Muscle layer of colon (tissue), 2 donors: ENCODE measurements at regions not wholly inside any gene's neighbourhood (a gene's known extent, or its start where the extent isn't known, plus 50 kb on each side); places are given as distances from the start of the nearest gene placed in this dataset.

Source experiments
- H3K27ac ChIP-seq: one replicate; pipeline ENCODE4 v1.7.0; 2013; ENCODE audit warnings: low read depth, mild to moderate bottlenecking, low read length, moderate library complexity
- H3K27me3 ChIP-seq, 2 donors: one replicate each; pipeline ENCODE4 v1.7.0; 2013; ENCODE audit warnings: low read length in 2 of 2, mild to moderate bottlenecking in 2 of 2; ENCODE audit not compliant: insufficient read depth in 2 of 2, control insufficient read depth in 1 of 2
- H3K36me3 ChIP-seq: one replicate; pipeline ENCODE4 v1.7.0; 2013; ENCODE audit warnings: mild to moderate bottlenecking, low read length; ENCODE audit not compliant: insufficient read depth
- H3K4me1 ChIP-seq: one replicate; pipeline ENCODE4 v1.7.0; 2013; ENCODE audit warnings: mild to moderate bottlenecking, low read length; ENCODE audit not compliant: insufficient read depth
- H3K4me3 ChIP-seq, 2 donors: one replicate each; pipeline ENCODE4 v1.7.0; 2013; ENCODE audit warnings: low read length in 2 of 2, low read depth in 1 of 2, mild to moderate bottlenecking in 1 of 2, moderate library complexity in 1 of 2
- H3K9ac ChIP-seq: one replicate; pipeline ENCODE4 v1.7.0; 2013; ENCODE audit warnings: low read length
- H3K9me3 ChIP-seq: one replicate; pipeline ENCODE4 v1.7.0; 2013; ENCODE audit warnings: mild to moderate bottlenecking, low read length
- donor health status: abdominal sarcoma.
- donor health status: Adenocarcinoma of cecum.

DNA sequence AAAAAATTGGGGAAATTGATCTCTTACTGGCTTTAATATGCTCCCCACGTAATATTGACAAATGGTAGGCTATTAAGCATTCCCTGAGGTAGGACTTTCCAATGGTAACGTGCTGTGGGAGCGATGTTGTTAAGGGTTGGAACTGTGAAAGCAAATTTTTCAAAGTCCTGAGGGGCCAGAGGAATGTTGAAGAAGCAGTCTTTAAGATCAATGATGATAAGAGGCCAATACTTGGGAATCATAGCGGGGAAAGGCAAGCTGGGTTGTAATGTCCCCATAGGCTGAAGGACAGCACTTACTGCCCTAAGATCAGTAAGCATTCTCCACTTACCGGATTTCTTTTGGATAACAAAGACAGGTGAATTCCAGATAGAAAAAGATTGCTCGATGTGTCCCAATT is 69.6 kb upstream of the ARL4D start:
- Histone ChIP-seq H3K9me3 (no peaks in the 10 kb centered on the region), H3K4me3 (no peak overlapping the region), H3K4me1 (peaks cover 6% of the 10 kb centered on the region), H3K27me3 (no peaks in the 10 kb centered on the region), H3K9ac (no peak overlapping the region), H3K36me3 (no peaks in the 10 kb centered on the region), H3K27ac (no peak overlapping the region)

- Histone ChIP-seq H3K36me3 (no peaks in the 10 kb centered on the region), H3K4me1 (peaks cover 1% of the 10 kb centered on the region), H3K9me3 (no peaks in the 10 kb centered on the region), H3K27me3 (no peaks in the 10 kb centered on the region), H3K9ac (no peak overlapping the region), H3K4me3 (no peak overlapping the region), H3K27ac (no peak overlapping the region)
Observed at GRCh38 chr17:43328650-43329049, 70.1 kb upstream of the ARL4D start.

DNA sequence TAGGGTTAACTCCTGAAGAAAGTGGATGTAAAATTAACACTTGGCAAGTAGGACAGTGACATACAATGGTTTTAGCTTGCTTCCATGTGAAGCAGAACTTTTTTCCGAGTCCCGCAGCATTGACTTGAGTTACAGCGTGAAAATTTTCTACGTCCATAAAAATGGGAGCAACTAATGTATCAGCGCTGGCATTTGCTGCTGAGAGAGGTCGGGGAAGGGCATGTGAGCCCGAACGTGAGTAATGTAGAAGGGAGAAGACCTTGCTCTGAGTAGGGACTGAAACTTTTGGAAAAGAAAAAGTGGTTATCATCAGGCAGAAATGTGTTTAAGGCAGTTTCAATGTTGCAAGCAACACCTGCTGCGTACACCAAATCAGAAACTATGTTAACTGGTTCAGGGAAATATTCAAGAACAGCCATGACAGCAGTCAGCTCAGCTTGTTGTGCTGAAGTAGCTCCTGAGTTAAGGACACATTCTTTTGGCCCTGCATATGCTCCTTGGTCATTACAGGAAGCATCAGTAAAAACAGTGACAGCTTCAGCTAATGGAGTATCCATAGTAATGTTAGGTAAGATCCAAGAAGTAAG is 70.9 kb upstream of the ARL4D start:
- H3K4me1 ChIP-seq, result no peaks in the 10 kb centered on the region
- no peak overlapping the region for H3K4me3 ChIP-seq
- H3K27ac ChIP-seq, result no peak overlapping the region
- no peaks in the 10 kb centered on the region for H3K27me3 ChIP-seq
- H3K9ac ChIP-seq, result no peak overlapping the region
- no peaks in the 10 kb centered on the region for H3K9me3 ChIP-seq
- H3K36me3 ChIP-seq, result no peaks in the 10 kb centered on the region

DNA sequence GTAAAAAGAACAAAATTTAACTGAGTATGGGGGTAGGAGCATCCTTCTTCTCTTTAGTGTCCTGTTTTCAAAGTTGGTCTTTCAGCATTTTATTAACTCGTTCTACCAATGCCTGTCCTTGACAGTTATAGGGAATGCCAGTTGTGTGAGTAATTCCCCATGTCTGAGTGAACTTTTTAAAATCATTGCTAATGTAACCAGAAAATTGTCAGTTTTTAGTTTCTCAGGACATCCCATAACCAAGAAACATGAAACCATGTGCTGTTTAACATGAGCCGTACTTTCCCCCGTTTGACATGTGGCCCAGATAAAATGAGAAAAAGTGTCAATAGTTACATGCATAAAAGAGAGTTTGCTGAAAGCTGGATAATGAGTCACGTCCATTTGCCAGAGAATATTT is 71.4 kb upstream of the ARL4D start:
- Histone ChIP-seq H3K36me3 (no peaks in the 10 kb centered on the region), H3K27me3 (no peaks in the 10 kb centered on the region), H3K4me1 (no peaks in the 10 kb centered on the region), H3K27ac (no peak overlapping the region), H3K4me3 (no peak overlapping the region), H3K9ac (no peak overlapping the region), H3K9me3 (no peaks in the 10 kb centered on the region)

DNA sequence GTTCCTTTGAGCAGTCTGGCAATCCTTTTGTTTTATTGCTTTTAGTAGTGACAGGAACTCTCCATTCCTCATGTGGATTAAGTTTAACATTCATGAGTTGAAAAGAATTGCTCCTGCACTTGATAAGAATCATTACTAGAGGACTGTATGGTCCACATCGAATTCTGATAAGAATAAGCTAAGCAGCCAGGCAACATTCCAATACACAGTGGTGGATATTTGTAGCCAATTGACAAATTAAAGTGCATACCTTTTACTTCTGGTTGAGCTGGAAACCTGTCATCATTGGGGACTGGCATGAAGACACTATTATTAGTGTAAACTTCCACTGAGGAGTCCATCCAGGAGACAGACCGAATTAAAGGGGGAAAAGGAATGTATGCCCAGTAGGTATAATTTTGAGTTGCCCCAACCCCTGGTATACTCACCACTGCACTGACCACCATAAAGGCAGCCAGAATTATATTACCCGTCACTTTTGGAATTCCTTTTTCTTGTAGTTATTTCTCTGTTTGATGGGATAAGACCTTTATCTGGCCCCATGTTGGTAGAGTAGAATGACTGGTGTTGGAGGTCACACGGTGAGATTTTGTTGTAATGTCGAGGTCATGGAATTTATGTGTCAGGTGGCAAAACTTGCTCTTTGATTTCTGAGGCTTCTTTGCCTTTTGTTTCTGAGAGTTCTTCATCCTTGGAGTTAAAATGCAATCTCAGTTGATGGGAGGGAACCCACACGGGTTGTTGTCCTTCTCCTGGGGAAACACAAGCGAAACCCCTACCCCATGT is 72.1 kb upstream of the ARL4D start:
- Histone ChIP-seq H3K4me1 (no peaks in the 10 kb centered on the region), H3K4me3 (no peak overlapping the region), H3K36me3 (no peaks in the 10 kb centered on the region), H3K27ac (no peak overlapping the region), H3K27me3 (no peaks in the 10 kb centered on the region), H3K9me3 (no peaks in the 10 kb centered on the region), H3K9ac (no peak overlapping the region)

GRCh38 chr17:43324205-43324893 is 74.4 kb upstream of the ARL4D start:
- no peaks in the 10 kb centered on the region for H3K36me3 ChIP-seq
- no peaks in the 10 kb centered on the region for H3K4me1 ChIP-seq
- H3K27ac ChIP-seq, result no peak overlapping the region
- H3K4me3 ChIP-seq, result no peak overlapping the region
- no peak overlapping the region for H3K9ac ChIP-seq
- H3K9me3 ChIP-seq, result no peaks in the 10 kb centered on the region
- H3K27me3 ChIP-seq, result no peaks in the 10 kb centered on the region

GRCh38 chr17:43319293-43320124 is 79.3 kb upstream of the ARL4D start:
- Histone ChIP-seq H3K9ac (no peak overlapping the region), H3K4me3 (no peak overlapping the region), H3K27me3 (no peaks in the 10 kb centered on the region), H3K9me3 (no peaks in the 10 kb centered on the region), H3K36me3 (no peaks in the 10 kb centered on the region), H3K4me1 (no peaks in the 10 kb centered on the region), H3K27ac (no peak overlapping the region)

DNA sequence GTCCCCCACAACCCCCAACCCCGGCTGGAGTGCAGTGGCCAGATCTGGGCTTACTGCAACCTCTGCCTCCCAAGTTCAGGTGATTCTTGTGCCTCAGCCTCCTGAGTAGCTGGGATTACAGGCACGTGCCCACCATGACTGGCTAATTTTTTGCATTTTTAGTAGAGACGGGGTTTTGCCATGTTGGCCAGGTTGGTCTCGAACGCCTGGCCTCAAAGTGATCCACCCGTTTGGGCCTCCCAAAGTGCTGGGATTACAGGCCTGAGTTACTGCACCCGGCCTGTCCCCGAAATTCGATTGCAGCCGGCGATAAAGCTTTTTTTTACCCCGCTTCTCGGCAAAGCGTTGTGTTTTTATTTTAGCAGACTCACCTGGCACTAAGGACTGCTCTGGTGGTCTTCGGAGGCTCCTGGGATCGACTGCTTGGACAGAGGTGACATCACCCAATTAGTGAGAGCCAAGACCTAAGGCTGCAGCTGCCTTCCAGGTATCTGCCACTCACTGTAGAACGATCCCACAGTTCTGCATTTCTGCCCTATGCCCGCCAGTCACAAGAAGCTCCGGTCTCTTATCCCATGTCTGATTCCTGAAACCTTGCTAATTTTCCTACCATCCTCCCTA is 82.2 kb upstream of the ARL4D start:
- H3K27ac ChIP-seq, result no peak overlapping the region
- H3K9ac ChIP-seq, result no peak overlapping the region

GRCh38 chr17:43315858-43316521 is 82.2 kb upstream of the RNU2-1 start:
- Histone ChIP-seq H3K4me3 (no peak overlapping the region), H3K9ac (no peak overlapping the region), H3K27me3 (no peaks in the 10 kb centered on the region), H3K4me1 (no peaks in the 10 kb centered on the region), H3K9me3 (no peaks in the 10 kb centered on the region), H3K27ac (no peak overlapping the region), H3K36me3 (no peaks in the 10 kb centered on the region)

More for the DNA sequence above, 82.2 kb upstream of the ARL4D start:
- Histone ChIP-seq H3K27me3 (no peaks in the 10 kb centered on the region), H3K9me3 (no peaks in the 10 kb centered on the region), H3K36me3 (no peaks in the 10 kb centered on the region), H3K4me3 (no peak overlapping the region), H3K4me1 (no peaks in the 10 kb centered on the region)

DNA sequence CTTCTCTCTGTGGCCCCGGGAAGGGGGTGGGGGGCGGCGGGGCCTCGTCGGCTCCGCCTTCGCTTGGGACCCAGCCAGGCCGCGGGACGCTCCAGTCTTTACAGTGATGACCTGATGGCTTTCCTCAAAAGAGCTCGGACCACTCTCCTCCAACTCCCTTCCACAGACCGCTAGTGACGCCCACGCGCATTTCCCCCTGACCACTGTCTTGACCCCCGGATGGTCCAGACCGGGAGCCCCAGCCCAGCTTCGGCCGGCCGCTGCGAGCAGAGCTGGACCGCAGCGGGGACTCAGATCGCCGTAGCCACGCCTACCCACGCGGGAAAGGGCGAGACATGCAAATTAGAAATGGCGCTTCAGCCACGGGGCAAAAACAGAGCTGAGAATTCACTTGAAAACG is 81.6 kb upstream of the RNU2-1 start:
- Histone ChIP-seq H3K9ac (no peak overlapping the region), H3K27me3 (no peaks in the 10 kb centered on the region), H3K27ac (no peak overlapping the region), H3K4me1 (no peaks in the 10 kb centered on the region), H3K36me3 (no peaks in the 10 kb centered on the region), H3K4me3 (no peak overlapping the region), H3K9me3 (no peaks in the 10 kb centered on the region)
